ENCODE measurements at regions not wholly inside any gene's neighbourhood (a gene's known extent, or its start where the extent isn't known, plus 50 kb on each side); places are given as distances from the start of the nearest gene placed in this dataset.

DNA sequence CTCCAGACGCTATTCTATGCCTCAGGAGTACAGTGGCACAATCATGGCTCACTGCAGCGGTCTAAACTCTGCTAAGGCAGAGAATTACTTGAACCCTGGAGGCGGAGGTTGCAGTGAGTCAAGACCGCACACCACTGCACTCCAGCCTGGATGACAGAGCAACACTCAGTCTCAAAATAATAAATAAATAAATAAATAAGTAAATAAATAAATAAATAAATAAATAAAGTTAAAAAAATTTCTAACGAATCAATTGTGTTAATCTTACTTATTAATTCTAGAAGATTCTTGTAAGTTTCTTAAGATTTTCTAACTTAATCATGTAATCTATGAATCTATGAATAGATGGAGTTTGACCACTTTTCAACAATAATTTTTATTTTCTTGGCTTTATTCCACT, 621.4 kb upstream of the POT1 start:
- DNase-seq = no peak

DNA sequence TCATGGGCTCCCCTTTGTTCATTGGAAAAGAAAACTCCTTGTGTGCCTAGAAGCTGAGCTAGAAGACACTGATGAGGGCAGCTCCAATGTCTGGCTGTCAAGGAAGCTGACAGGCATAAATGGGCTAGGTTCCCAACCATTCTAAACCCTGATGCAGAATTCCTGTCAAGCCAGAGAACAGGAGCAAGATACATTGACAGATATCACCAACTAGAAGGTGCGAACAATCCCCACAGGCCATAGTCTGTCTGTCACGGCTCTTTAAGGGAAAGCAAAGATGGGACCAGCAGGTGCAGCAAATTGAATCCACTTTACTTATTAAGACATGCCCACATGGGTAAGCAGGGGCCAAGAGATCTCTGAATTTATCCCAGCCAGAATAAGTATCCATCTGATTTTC, 617.9 kb upstream of the POT1 start:
- DNase-seq = no peak

DNA sequence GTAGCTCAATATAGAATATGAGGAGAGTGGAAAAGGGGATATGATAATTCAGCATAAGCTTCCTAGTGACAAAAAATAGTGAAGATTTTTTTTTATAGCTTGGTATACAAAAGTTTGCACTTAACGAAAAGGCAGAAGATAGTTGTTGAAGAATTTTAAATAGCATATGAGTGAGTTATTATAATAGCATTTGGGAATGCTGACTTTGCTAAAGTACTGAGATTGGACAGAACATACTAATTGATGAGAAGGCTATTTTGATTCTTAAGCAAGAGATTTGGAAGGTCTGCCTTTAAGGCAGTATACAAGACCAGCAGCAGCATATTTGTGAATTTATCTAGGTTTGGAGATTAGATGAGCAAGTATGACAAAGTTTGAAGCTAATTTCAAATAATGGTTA, 600.9 kb upstream of the POT1 start:
- no peak for DNase-seq

DNA sequence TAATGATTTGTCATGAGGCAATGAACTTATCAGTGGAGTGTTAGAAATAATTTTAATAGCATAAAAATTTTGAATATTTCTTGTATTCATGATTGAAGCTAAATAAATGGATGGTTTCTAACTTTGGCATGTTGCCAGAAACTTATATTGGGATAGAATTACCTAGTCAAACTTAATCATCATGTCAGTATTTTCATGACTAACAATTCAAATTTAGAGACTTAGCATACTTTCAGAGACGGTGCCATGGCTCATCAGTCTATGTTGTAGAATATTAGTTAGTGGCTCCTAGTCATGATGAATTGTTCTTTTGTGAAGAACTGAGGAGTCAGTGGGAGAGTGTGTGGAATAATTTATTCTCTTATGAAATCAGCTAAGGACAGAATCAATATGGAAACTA, 599.6 kb upstream of the POT1 start:
- DNase-seq = no peak

DNA sequence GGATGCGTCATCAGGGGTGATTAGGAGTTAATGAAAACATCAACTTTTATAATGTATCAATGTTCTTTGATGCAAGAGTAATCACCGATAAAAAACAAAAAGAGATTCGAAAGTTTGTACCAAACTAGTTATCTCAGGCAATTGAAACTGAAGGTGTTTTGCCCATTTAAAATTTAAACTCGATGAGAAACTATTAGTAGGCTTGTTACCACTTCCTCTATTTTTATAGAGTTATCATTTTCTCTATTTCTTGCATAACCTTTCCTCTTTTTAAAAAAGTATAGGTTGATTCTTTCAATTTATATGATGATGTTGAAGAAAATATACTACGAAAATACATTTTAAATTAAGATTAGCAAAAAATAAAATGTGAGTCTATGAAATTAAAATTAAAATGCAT, 597.3 kb upstream of the POT1 start:
- no peak for DNase-seq

DNA sequence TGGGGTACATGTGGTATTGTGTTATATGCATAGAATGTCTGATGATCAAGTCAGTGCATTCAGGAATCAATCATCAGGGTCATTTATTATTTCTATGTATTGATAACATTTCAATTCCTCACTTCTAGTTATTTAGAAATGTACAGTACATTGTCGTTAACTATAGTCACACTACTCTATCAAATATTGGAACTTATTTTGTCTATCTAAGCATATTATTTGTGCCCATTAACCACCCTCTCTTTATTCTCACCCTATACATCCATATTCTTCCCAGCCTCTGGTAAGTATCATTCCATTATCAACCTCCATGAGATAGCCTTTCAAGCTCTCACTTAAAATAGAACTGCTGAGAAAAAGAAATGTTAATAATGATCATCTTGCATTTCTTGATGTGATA, 596.5 kb upstream of the POT1 start:
- no peak for DNase-seq

DNA sequence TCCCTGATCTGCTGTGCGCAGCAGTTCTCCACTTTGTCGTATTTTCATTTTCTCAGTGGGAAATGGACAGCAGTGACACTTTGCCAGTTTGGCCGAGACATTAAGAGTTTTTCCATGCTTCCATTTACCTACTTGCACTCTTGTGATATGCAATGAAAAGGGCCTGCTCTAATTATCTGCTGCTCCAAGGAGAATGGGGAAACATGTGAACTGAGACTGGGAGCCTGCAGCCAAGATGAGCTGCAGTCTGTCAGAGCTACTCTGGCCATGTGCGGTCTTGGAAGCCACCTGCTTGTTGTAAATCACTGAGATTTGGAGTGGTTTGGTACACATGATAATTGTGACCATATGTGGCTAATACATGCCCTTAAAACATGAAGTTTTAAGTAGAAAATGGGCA, 586.6 kb upstream of the POT1 start:
- peak; percentile 65 to 84 for DNase-seq

DNA sequence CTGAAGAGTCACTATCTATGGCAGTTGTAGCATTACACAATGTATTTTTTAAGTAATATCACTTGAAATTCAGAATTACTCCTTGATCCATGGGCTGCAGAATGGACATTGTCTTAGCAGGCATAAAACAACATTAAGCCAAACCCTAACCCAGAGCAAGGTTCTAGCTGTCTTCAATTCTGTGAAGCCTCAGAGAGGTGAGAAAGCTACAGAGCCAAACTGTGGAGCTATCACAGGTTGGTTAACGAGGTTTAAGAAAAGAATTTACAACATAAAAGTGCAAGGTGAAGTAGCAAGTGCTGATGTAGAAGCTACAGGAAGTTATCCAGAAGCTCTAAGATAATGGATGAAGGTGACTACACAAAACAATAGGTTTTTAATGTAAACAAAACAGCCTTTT, 582.7 kb upstream of the POT1 start:
- DNase-seq = no peak

DNA sequence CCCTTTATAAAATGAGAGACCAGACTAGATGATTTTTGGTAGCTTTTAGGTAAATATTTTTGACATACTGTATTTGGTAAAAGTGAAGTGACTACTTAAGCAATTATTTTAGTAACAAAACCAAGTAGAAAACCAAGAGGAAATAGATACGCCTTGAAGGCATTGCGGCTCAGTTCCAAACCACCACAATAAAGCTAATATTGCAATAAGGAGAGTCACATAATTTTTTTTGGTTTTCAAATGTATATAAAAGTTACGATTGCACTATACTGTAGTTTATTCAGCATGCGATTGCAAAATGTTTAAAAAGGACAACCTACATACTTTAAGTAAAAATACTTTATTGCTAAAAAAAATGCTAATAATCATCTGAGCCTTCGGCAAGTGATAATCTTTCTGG, 581.7 kb upstream of the POT1 start:
- no peak for DNase-seq

DNA sequence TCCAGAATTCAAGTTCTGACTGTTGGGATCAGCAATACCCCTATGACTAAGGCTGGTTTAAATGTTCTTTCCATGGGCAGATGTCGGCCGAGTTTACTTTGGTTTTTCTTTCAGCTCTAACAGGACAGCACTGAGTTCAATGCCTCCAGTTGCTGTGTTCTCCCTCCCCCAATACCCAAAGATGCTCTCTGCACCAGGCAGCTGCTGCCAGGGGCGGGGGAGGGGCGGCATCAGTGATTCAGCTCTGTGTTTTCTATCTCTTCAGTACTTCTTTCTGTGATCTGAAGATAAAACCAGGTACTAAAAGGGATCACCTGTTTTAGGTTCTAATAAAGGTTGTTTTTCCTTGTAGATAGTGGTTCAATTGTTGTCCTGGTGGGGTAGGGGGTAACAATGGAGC, 576.7 kb upstream of the POT1 start:
- no peak for DNase-seq

DNA sequence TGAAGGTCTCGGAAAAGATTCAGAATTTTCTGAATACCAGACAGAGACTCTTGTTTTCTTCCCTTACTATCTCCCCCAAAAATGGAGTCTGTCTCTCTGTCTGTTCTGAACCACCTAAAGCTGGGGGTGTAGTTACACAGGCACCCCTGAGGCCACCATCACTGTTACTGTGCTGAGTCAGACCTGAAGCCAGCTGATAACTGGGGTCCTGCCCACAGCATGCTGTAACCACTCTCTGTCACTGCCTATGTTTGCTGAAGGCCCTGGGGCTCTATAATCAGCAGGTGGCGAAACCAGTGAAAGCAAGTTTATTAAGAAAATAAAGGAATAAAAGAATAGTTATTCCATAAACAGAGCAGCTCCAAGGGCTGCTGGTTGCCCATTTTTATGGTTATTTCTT, 575.2 kb upstream of the POT1 start:
- no peak for DNase-seq

DNA sequence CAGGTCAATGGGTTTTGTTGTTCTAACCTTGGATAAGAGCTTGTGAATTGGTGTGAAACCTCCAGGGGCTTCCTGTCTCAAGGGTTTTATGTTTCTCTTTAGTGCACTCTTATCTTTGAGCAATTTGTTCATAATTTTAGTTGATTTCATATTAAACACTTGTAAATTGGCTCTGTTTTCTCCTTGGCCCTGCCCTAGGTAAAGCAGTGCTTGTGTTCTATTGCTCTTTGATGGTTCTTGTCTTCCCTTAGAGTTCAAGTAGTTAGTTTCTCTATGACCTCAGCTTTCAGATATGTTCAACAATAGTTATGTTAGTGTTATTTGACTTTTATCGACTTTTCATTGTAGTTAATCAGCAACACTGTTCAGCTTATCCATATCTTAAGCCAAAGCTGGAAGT, 566.4 kb upstream of the POT1 start:
- no peak for DNase-seq

DNA sequence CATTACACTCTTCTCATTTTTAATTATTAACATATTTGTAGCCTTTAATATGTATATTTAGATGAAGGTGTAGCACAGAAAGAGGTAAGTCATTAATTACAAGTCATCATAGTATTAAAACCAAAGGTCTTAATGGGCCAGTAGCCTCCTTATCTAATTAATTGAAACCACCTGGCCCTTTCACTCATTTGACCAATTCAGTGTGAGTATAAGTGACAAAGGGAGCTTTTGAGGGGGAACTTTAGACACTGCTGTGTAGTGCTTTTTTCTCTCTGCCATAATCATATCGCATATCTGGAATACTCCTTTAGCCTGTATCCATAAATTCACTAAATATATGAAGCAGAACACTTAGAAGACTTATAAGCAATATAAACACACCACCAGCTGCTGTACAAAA, 562.9 kb upstream of the POT1 start:
- no peak for DNase-seq

DNA sequence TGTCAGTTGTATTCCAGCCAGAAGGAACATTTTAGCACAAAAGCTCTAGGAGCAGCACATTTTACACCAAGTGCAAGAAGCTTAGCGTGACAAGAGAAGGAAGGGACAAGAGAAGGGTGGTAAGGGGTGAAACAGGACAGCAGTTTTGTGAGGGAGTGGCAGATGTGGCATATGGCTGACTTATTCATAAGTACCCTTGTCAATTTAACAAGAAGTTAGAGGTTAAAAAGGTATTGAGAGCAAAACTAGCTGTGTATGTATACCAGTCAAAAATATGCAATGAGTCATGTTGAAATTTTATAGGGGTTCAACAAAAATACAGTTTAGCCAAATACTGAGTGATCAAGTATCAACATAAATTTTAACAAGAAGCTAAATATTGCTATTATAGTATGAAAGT, 561.5 kb upstream of the POT1 start:
- peak in 1 of 2 experiments; percentile 5 for DNase-seq

DNA sequence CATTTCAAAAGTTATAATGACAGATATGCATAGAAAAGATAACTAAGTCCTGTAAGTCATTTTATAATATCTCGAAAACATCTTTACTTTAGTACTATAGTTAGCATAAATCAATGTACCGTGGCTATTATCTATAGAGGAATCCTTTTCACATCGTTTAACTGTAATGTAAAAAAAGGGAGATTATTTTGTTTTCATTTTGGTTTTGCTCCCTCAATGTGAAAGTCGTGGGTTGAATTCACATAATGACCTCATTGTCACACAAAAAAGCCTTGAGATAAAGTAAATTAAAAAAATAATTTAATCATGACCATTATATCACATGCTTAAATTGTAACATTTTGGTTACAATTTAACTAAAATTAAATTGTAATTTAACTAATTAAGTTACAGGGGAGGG, 560.5 kb upstream of the POT1 start:
- no peak for DNase-seq

DNA sequence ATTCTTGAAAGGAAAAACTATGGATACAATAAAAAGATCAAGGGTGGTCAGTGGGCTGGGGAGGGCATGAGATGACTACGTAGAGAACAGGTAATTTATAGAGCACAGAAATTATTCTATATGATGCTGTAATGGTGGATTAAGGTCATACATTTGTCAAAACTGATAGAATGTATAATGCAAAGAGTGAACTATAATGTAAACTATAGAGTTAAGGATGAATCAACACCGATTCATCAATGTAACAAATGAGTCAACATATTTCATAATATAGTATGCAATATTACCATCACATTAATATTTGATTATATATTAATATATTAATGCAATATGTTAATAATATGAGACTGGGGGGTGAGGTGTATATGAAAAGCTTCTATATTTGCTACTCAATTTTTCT, 555.6 kb upstream of the POT1 start:
- DNase-seq = no peak

DNA sequence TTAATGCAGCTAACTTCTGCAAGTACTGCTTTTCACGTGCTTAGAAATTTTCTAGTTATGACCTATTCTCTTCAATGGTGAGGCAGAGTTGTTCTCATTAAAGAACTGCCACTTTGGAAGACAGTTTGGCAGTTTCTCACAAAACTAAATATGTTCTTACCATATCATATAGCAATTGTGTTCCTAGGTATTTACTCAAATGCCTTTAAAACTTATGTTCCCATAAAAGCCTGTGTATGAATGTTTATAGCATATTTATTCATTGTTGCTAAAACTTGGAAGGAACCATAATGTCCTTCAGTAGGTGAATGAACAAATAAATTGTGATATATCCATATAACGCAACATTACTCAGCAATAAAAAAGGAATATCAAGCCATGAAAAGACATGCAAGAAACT, 555.1 kb upstream of the POT1 start:
- no peak for DNase-seq

DNA sequence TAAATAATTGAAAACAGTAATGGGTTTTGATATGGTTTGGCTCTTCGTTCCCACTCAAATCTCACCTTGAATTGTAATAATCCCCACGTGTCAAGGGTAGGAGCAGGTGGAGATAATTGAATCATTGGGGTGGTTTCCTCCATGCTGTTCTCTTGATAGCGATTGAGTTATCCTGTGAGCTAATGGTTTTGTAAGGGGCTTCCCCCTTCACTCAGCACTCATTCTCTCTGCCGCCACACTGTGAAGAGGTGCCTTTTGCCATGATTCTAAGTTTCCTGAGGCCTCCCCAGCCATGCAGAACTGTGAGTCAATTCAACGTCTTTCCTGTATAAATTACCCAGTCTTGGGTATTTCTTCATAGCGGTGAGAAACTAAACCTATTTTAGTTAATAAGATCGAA, 551.7 kb upstream of the POT1 start:
- DNase-seq = no peak

DNA sequence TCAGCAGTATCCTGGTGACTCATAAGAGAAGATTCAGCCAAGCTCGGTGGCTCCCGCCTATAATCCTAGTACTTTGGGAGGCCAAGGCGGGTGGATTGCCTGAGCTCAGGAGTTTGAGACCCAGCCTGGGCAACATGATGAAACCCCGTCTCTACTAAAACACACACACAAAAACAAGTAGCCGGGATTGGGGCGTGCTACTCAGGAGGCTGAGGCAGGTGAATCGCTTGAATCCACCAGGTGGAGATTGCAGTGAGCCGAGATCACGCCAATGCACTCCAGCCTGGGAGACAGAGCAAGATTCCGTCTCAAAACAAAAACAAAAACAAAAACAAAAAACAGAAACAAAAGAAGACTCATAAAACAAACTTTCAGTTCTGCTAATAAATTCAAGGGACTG, 551.1 kb upstream of the POT1 start:
- no peak for DNase-seq

DNA sequence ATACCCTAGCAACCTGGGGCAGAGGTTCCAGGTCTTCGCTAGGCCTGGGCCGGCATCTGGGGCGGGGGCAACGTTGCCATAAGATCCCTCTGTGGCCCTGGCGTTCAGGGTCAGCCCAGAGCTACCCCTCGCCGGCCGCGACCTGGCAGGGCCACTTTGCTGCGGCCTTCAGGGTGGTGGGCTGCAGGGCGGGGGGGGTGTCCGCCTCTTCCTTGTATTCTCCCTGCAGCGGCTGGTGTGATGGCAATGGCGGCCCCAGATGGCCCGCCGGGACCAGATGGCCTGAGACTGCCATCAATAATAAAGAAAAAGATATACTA, 539.2 kb upstream of the POT1 start:
- no peak for DNase-seq

DNA sequence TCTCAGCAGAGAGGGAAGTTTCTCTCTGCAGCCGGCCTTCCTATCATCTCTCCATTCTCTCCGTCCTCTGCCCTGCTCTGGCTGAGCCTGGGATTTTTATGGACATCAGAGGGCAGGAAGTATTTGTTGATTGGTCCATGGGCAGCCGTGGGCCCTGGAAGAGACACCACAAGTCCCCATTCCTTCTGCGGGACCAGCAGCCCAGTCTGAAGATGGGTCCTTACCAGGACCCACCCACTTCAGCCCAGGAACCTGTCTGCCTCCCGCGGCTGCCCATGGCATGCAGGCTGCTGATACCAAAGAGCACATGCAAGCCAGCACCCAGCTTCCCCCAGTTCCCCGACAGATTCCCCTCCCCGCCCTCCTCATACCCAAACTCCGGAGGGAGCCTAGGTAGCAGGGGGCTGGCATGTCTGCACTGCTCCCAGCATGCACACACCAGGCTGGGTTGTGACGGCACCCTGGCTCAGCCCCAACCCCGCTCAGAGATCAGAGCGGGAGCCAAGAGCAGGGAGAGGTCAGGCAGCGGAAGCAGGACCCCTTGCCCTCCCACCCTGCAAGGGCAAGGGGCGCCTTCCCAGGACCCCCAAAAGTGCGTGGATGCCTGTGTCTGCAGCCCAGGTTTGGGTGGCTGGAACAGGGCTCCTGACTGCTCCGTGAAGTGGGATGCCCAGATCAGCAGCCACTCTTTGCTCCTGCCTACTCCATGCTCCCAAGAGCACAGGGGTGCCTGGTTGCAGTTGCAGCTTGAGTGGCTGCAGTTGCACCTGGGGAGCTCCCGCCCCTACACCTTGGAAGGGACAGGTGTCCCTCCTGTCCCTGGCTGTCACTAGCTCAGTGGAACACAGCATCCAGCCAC, 538.6 kb upstream of the POT1 start:
- no peak for DNase-seq

DNA sequence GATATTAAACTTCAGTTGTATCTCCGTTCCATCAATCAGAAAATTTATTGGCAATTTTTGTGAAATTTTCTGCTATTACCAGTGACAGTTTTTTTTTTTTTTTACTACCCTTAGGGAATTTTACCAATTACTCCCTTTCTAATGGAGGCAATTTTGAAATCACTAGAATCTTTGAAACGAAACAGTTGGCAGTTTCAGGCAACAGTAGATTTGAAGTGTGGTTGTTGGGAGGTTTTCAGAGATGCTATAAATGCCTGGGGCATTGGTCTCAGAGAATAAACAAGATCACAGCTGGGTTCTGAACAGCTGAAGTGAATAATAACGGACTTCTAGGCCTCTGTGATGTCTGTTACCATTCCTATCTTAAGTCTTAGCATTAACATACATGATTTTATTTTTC, 535.9 kb upstream of the POT1 start:
- DNase-seq = no peak

DNA sequence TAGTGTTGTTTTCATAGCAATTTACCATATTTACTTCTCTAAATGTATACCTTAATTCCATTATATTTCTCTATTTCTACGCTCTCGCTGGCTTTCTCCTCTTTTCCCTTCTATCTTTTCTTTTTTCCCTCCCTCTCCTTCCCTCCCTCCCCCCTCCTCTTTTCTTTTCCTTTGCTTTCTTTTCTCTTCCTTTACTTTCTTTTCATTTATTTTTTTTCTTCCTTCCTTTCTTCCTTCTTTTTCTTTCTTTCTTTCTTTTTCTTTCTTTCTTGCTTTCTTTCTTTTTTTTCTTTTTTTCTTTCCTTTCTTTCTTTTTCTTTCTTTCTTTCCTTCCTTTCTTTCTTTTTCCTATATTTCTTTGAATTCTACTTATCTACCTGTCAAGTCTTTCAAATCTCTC, 533.0 kb upstream of the POT1 start:
- DNase-seq = no peak

DNA sequence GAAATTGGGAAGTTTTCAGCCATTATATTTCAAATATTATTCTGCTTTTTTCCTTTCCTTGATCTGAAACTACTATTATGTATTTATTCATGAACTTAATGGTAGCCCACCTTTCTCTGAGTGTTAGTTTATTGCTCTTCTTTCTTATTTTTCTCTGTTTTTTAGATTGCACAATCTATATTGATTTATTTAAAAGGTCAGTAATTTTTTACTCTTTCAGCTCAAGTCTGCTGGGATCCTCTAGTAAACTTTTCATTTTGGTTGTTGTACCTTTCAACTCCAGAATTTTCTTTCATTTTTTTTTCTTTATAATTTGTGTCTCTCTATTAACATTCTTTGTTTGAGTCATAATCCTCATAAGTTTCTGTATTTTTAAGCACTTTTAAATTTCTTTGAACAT, 529.4 kb upstream of the POT1 start:
- no peak for DNase-seq

DNA sequence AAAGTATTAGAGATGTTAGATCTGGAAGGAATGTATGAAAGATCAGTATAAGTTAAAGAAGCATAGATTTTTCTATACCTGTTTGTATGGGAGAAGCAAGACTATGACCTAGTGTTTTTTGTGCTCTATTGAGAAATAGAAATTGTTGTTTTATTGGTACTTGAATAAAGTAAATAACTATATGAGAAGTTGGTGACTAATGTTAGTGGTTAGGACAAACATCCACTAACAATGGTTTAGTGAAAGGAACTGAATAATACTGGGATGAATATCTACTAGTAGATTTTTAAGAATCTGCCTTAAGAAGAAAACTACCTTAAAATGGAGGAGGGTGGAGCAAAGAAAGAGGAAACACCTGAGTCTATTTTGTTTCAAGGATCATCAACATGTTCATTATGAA, 521.1 kb upstream of the POT1 start:
- DNase-seq = no peak

DNA sequence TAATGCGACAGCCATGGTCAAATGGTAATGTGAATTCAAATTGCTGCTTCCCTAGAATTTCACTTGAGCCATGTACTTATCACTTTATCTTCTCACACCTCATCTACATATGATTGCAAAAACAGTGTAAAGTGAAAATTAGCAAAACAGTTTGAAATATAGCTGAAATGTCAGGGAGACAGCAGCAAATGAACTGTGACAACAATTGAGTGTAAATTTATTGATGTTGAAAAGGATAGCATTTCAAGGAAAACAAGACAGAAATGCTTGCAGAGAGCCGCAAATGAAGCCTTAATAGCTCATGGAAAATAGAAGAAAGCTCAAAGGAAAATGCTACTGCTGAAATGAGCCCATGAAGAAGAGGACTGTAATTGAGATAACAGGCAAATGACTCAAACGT, 516.2 kb upstream of the POT1 start:
- no peak for DNase-seq
